ENCODE measurements at regions not wholly inside any gene's neighbourhood (a gene's known extent, or its start where the extent isn't known, plus 50 kb on each side); places are given as distances from the start of the nearest gene placed in this dataset.

DNA sequence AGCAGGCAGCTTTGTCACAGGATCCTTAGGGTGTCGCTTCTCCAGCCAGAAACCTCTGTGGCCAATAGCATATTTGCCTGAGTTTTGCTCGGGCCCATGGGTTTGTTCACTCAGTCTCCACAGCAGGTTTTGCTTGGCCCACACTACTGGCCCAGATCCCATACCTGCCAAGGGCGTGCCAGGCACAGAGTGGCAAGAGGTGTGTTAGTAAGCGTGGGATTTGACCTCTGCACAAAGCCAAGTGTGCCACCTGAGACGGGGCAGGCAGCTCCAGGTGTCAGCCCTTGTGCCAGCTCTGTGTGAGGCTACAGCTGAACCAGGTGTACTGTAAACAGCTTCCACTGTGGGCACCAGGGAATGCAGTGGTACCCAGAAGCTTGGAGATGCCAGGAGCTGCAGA, 2003.0 kb downstream of the C4orf33 start:
- TF ChIP-seq PHB (CRISPR knock-in tag; IDR thresholded peaks at IDR 0.05) (no peak), JUND (IDR thresholded peaks at IDR 0.05; ENCODE audit: borderline replicate concordance, low read depth, low read length) (no peak), JUND (tag; IDR thresholded peaks at IDR 0.05; ENCODE audit: borderline replicate concordance, low read depth, low read length) (no peak), SRF (CRISPR knock-in tag; IDR thresholded peaks at IDR 0.05) (no peak), ESRRA (IDR thresholded peaks at IDR 0.05; ENCODE audit: borderline replicate concordance, low read depth) (no peak), POLR2A (conservative IDR thresholded peaks at IDR 0.05) (no peak), MEIS2 (IDR thresholded peaks at IDR 0.05; ENCODE audit: partially characterized antibody) (no peak), CXXC5 (CRISPR knock-in tag; IDR thresholded peaks at IDR 0.05) (no peak), MEF2A (IDR thresholded peaks at IDR 0.05; ENCODE audit: control insufficient read depth, low read depth, low read length) (no peak)
- TF ChIP-seq, protein P1, sequence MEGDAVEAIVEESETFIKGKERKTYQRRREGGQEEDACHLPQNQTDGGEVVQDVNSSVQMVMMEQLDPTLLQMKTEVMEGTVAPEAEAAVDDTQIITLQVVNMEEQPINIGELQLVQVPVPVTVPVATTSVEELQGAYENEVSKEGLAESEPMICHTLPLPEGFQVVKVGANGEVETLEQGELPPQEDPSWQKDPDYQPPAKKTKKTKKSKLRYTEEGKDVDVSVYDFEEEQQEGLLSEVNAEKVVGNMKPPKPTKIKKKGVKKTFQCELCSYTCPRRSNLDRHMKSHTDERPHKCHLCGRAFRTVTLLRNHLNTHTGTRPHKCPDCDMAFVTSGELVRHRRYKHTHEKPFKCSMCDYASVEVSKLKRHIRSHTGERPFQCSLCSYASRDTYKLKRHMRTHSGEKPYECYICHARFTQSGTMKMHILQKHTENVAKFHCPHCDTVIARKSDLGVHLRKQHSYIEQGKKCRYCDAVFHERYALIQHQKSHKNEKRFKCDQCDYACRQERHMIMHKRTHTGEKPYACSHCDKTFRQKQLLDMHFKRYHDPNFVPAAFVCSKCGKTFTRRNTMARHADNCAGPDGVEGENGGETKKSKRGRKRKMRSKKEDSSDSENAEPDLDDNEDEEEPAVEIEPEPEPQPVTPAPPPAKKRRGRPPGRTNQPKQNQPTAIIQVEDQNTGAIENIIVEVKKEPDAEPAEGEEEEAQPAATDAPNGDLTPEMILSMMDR (IDR thresholded peaks at IDR 0.05 in 2 of 3, conservative IDR thresholded peaks at IDR 0.05 in 1 of 3; ENCODE audit: insufficient read depth in 2 of 3, low read depth in 1 of 3, low read length in 3 of 3), result no peak
